ENCODE measurements at regions not wholly inside any gene's neighbourhood (a gene's known extent, or its start where the extent isn't known, plus 50 kb on each side); places are given as distances from the start of the nearest gene placed in this dataset.

DNA sequence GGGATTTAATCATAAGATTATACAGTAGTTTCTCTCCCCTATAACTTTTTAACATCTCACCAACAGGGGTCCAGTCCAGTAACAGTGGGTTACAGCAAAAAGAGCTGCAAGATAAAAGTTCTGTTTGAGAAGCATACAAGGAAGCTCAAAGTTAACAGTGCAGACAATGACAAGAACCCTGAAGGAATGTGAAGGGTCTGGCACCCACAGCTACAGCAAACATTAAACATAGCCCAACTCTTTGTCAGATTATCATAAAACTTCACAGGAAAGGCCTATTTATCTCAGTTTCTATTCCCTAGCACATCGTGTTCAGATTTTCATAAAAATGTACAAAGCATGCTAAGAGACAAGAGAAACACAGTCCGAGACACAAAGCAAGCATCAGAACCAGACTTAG is 309.4 kb downstream of the DIRAS2 start:
- intact Hi-C loops (cut with DNase I): no loop called here

DNA sequence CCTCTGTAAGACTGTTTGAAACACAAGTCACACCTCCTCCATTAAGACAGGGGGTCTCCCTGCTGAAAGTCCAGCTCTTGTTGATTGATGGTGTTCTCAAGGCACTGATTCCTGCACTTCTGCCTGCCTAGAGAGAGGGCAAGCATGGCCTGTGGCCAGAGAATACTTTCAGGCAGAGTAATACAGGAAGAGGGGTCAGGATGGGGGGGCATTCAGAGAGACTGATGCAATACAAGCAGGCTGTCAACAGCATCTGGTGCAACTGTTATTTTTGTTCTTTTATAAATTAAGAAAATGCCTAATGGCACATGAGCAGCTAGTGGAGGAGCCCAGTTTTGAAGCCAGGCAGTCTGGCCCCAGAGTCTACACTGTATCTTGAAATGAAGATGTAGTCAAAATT is 302.2 kb downstream of the DIRAS2 start:
- no peak for DNase-seq
- intact Hi-C loops (cut with DNase I): no loop called here

More for the DNA sequence above, 309.4 kb downstream of the DIRAS2 start:
- DNase-seq: no peak

DNA sequence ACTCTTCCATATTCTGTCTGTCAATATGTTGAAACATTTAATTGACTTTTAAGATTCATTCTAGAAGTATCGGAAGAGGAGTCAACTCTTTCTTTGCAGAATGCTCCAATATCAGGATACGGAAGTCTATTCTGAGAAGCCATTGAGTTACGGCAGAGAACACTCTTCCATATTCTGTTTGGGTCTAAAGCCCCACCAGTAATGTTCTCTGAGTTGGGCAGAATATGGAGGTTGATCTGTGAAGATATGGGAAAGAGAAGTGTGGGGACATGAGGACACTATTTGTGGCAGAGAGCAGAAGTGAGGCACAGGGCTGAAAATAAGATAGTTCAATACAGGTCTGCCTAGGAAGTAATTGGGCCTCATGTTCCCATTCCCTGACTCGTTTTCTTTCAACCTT is 300.0 kb downstream of the DIRAS2 start:
- intact Hi-C loops (cut with DNase I): no loop called here
- no peak for DNase-seq

DNA sequence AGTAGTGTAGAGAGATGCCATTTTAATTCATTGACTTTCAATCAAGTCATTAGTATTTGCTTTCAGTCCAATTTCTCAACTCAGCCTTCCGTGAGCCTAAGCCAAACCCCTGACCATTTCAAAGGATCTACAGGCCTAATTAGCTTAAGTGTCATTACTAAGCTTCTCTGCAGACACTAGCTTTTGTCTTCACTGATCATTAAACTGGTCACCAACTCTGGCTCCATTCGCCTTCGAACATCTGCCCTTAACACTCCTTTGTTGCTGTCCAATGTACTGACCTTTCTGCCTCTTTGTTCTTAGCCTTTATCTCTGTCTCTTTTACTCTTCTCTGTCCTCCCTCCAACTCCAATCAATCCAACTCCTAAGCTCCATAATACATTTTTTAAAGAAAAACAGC is 299.3 kb downstream of the DIRAS2 start:
- intact Hi-C loops (cut with DNase I): no loop called here
- DNase-seq: no peak

DNA sequence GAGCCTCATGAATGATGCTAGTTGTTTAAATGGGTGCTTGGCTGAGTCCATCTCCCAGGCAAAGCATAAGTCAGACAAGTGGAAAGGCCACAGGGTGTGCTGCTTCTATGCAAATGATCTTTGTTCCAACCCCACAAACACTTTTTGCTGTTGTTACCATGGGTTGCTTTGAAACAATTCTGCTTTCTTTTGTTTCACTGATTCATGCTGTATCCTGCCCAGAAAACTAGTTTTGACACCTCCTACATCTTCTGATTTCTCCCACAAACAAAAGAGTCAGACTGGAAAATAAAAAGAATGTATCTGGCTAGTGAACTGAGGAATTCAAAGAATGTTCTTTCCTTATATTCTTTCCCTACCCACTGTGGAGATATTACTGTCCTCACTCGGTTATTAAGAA is 298.6 kb downstream of the DIRAS2 start:
- intact Hi-C loops (cut with DNase I): no loop called here
- no peak for DNase-seq

DNA sequence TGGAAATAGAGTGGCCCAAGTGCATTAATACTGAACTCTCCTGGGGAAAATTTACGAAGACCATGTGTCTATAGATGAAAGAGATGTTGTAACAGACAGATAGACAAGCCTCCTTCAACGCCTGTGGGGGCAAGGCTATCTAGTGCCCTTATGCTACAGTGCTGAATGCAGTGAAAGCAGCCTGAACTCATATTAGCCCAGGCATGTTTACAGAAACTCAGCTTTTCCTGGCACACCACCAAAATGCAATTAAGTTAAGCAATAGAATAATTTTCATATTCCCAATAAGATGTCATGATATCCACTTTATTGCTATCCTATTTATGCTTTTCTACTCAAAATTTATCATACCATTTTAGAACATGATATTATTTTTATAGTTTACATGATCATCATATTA is 277.0 kb downstream of the DIRAS2 start:
- DNase-seq: no peak
- intact Hi-C loops (cut with DNase I): no loop called here

DNA sequence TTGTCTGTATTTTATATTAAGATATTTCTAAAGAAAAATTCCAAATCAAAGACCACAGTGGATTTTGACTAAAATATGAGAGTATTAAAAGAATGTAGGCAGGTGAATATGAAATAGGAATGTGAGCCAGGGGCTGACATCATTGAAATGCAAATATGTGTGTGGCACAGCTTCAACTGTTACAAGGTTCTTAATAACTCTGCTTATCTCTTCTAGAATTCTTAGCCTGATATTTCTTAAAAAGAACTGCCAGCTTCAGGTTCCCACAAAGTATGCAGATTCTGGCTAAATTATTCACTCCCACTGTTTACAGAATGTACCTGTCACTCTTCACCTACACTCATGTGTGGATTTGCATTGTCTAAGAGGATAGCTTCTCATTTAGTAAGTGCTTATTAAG is 274.4 kb downstream of the DIRAS2 start:
- intact Hi-C loops (cut with DNase I): no loop called here
- DNase-seq: no peak

DNA sequence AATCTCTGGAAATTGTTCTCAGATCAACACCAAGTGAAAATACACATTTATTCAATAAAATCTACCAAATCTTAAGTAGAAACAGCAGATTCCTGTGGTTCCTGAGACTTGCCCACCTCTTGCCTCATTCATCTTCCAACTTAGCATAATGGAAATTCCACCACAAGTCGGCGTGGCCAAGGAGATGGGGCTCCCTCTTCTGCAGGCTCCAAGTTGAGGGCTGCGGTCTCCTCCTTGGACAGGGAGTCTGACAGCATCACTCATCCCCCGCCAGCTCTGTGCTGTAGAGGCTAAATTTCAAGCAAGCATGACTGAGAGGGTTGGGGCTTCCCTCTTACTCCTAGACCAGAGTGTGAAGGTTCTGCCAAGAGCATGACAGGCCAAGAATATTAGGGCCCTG is 273.7 kb downstream of the DIRAS2 start:
- DNase-seq: no peak
- intact Hi-C loops (cut with DNase I): no loop called here

DNA sequence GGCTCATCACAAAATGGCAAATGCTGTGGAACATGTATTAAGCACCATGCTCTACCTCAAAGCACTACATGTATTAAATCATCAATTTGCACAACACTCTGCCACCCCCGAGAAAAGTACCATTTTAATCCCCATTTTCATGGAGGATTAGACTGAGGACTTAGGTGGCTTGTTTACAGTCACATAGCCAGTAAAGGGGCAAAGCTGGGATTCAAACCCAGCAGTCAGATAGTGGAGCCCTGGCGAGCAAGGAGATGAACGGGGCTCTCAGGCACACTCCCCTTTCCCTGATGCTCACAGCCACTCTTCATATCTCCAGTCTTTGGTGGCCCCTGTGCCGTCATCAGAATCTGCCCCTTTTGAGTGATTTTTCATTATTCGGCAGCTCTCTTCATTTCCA is 262.9 kb downstream of the DIRAS2 start:
- intact Hi-C loops (cut with DNase I): no loop called here

DNA sequence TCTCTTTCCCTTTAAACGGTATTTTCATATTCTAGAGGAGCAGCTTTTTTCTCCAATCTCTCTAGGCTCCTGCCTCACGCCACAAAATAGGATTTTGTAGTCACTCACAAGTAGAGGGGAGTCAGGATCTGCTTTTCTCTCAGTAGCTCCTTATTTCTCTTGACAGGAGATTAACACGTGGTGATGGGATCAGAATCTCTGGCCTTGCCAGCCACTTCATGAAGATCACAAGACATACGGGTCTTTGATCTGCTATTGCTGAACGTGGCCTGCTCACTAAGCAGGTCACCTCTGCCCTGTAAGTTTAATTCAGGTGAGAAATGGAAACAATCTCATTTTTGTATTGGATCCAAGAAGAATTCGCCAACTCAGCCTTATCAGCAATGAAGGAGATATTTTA is 257.5 kb downstream of the DIRAS2 start:
- intact Hi-C loops (cut with DNase I): no loop called here
- no peak for DNase-seq

More for the DNA sequence above, 262.9 kb downstream of the DIRAS2 start:
- no peak for DNase-seq

DNA sequence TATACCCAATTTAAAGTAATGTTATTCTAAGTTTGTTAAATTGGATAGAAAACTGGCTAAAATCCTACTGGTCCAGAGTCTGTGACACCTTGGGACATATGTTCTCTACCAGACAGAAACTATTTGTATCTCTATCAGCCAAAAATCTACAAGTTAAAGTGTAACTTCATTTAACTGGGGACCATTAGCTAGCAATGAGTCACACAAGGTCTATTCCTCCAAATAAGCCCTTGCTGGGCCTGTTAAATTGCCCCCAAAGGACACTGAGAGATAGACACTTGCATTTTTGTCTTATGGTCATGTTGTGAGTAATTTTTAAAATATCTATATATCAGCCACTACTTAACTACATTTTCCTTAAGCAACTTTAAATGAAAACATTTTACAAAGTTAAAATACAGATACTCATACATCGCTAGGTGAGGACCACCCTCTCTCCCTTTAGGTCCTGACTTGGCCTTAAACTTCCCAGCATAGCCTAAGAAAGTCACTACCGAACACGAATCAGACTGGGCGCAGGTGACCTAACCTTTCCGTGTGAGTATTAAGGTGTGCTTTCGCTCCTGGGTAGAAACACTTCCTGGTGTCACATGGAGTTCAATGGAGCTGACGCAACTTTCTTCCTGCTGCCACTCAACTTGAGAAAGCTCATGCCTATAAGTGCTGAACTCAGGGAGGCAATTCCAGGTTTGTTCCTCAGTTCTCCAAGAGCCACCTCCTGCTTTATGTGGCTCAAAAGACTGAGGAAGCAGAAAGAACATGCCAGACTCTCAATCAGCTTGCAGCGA is 249.1 kb downstream of the DIRAS2 start:
- intact Hi-C loops (cut with DNase I): no loop called here
- DNase-seq: no peak

DNA sequence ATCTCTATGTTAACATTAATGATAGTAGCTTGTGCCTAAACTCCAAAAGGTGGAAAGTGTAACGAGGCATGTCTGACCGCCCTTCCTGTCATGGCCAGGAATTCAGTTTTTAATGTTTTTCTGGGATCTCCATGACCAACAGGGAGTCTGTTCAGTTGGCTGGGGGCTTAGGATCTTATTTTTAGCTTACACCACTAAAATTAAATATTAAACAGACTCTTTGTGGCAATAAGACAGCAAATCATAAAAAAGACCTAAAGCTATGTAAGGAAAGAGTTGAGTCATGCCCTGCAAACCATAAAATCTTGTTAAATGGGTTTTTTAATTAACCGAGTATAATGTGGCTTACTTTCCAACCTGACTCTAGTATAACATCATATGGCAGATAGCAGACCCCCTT is 247.8 kb downstream of the DIRAS2 start:
- DNase-seq: no peak
- intact Hi-C loops (cut with DNase I): no loop called here

DNA sequence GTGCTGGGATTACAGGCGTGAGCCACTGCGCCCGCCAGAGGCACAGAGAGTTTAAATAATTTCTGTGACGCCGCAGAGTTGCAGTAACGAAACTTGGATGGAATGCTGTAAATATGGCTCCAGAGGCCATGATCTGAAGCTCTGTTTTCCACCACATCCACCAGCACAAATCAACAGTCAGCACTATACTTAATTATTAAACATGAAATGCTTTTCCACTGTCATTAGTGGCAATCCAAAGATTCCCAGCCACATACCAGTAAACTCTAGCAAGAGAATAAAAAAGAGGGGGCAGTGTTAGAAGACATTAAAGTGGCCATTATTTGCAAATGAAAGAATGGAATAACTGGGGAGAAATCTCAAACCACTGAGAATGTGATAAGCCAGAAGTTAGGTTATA is 242.5 kb downstream of the DIRAS2 start:
- intact Hi-C loops (cut with DNase I): no loop called here
- DNase-seq: no peak

DNA sequence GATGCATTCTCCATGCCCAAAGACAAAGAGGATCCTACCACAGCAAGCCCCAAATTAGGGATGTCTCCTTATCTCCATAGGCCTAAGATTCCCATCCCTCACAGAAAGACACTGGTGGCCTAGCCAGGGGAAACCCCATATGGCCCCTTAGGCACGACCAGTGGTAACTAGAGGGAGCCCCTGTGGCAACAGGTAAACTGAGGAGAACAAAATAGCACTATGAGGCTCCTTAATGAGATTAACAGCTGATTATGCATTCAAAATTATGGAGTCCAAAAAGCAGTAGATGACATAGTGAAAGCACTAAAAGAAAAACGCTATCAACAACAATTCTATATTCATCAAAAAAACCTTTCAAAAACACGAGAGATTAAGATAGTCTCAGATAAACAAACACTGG is 234.0 kb downstream of the DIRAS2 start:
- intact Hi-C loops (cut with DNase I): no loop called here
- no peak for DNase-seq

DNA sequence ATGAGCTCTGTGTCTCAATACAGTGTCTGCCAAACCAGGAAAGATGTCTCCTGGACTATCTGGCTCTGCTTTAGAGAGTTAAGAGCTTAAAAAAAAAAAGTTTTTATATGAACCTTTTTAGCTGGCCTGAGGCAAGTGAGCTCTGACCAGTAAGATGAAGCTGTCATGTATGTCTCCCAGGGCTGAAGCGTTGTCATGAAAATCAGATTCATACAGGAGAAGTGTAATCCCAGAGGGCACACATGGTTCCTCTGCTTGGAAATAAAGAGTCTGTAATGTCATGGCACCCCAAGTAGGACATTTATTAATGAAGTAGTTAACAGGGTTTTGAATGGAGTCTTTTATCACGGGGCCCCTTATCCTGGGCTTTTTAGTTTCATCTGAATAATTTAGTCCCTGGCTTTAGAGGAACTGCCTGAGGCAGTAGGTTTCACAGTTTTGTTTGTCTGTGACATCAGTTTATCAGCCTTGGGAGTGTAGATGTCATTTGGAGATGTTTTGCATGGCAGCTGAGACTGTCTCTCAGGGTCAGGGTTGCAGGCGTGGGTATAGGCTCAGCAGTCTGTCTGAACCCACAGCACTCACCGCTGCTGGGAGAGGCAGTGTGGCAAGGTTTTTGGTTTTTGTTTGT is 223.3 kb downstream of the DIRAS2 start:
- no peak for DNase-seq
- intact Hi-C loops (cut with DNase I): no loop called here

DNA sequence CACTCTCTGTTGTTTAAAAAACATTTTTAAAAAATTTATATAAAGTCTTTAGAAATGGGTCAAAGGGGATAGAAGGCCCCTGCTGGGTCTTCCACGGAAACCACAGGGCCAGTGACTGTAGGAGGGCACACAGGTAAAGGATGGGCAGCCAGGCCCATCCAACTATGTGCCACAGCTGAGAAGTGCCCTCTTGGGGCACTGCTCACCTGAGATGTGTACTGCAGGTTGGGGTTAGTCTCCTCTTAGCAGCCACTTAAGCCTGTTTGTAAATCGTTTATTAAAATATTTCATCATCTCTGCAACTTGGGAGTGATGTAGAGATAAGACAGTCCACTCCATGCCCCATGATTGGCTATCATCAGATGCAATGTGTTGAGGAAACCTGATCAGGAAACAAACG is 222.4 kb downstream of the DIRAS2 start:
- DNase-seq: no peak
- intact Hi-C loops (cut with DNase I): no loop called here

DNA sequence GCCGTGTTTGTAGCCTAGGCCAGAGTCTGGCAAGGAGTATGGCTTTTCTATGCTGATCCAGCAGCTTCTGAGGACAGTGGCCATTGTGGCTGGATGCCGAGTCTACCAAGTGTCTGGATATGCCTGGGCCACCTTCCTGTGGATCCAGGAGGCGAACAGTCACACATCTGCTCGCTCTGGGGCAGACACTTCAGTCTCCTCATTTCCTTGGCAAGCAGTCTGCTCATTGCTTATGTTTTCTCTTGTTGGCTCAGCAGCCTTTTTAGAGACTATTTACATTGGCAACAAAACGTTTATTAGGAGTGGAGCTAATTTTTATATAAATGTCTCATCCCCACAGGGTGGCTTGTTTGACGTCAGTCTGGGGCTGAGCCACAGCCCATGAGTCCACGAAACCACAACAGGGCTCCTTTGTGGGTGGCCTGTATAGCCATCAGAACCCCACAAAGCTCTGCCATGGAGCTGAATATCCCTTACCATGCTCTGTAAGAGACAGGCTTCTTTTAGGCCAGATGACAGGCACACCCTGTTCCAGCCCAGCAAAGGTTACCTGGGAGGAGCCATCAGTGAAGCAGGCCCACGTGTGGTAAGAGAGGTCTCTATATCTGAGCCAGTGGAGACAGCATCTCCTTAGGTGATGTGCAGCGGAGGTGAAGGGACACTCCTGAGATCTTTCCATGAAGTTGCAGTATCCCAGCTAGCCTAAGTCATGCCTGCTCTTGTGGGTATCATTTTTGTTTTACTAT is 221.7 kb downstream of the DIRAS2 start:
- intact Hi-C loops (cut with DNase I): no loop called here
- no peak for DNase-seq

DNA sequence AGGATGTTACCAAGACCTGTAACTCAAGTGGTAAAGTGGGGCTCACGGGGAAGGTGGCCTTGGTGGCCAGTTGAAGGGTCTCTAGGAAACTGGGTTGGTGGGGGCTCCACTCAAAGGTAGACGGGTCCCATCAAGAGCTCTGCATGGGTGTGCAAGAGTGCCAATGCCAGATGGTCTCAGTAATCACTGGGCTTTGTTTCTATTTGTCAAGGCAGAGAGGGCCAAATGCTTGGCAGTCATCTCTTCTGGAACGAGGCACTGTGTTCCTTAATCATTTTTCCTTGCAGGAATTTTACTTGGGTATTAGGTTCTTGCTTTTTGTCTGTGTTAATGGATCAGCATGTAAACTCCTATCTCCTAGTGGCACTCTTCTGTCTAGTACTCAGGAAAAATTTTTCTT is 220.8 kb downstream of the DIRAS2 start:
- no peak for DNase-seq
- intact Hi-C loops (cut with DNase I): no loop called here

DNA sequence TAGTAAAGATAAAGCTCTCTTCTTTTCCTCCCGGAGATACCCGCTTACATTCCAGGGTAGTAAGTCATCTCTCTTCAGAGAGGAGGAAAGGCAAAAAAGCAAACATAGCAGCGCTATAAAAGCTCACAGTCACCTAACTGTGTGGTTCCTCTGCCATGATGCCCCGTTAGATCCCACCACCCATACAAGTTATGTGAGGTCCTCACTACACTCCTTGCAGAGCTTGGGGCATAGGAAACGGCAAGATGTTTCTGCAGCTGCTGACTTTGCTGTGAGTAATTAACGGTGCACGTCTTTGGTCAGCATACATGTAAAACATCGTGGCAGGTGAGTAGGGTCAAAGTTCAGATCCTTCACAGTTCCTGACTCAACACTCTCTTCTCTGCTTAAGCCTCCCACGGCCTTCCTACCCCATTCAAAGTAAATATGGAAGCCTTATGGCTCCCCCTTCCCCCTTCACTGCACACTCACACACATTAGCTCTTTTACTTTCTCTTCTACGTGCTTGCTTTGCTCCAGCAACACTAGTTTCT is 218.9 kb downstream of the DIRAS2 start:
- intact Hi-C loops (cut with DNase I): no loop called here

DNA sequence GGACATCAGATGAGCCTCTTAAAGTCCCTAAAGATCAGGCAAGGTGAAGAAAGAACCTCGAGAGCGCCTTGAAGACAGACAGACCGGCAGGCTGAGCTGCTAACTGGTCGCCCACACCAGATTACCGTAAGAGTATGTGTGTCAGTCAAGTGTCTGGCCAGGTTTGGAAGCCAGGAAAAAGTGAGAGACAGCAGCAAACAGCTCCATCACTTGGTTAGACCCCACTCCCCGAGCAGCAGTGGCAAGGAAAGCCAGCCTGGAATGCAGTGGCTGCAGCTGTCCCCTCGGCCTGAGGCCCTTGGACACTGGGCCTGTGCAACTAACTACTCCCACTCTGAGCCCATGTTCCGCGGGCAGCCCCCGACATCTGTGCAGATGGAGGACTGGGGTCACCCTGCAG is 214.1 kb downstream of the DIRAS2 start:
- intact Hi-C loops (cut with DNase I): no loop called here
- peak in 1 of 10 donors; percentile 48 for DNase-seq

More for the DNA sequence above, 218.9 kb downstream of the DIRAS2 start:
- DNase-seq: no peak

DNA sequence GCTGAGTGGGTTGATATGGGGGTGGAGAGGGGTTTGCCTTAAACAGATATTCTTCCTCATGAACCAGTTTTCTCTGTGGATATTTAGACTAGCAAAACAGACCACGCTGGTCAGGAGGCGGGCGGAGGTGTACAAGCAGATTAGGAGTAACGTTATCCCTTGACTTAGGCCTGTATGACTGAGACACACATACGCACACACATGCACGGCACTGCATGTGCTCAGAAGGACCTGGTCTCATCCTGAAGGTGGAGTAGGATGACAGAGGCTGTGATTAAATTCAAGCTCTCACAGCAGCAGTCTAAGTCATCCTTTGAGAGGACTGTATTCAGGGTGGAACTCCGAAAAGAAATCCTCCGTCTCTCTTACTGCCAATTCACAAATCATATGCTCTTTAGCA is 209.7 kb downstream of the DIRAS2 start:
- DNase-seq: peak in 1 of 10 donors; percentile 23
- intact Hi-C loops (cut with DNase I): no loop called here
